Anterior cingulate cortex (tissue), 58 donors: ENCODE measurements at regions not wholly inside any gene's neighbourhood (a gene's known extent, or its start where the extent isn't known, plus 50 kb on each side); places are given as distances from the start of the nearest gene placed in this dataset.

Experiments used
- DNase-seq, 58 donors: peaks; one replicate each; lab custom pipeline; 2025; lab: John Stamatoyannopoulos, UW

- peak in 14 of 58 donors; percentile 8 to 47 (median 18) for DNase-seq
Observed at GRCh38 chr3:42013691-42014457, 52.0 kb upstream of the ULK4 start.

- DNase-seq = peak in 48 of 58 donors; percentile 13 to 75 (median 47)
Observed at GRCh38 chr3:42012935-42013690, 51.2 kb upstream of the ULK4 start.

DNA sequence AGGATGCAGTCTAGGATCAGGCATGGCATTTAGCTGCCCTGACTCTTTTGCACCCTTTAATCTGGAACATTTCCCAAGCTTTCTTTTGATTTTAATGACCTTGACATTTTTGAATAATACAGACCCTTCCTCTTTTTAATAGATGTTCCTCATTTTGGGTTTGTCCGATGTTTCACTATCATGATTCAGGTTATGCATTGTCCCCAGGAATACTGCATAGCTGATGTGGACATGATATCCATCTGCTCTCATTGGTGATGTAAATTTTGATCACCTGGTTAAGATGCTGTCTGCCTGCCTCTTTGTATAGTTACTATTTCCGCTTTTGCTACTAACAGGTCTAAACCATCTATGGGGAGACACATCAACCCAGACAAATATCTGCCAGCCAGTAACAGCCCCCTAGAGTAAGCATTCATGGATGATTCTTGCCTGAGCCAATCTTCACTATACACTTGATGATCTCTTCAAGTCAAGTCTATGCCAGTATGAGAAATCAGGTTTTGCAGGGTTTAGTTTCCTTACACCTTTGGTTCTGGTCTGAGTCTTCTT lies 50.6 kb upstream of the ULK4 start:
- DNase-seq = no peak
